GM21367 (cell line): ENCODE measurements at regions not wholly inside any gene's neighbourhood (a gene's known extent, or its start where the extent isn't known, plus 50 kb on each side); places are given as distances from the start of the nearest gene placed in this dataset.

ENCODE experiments used
- ATAC-seq: cut with Tn5 transposase; IDR thresholded peaks from one replicate; pipeline ENCODE4 v1.9.1; 2021; ENCODE audit not compliant: unreplicated experiment

DNA sequence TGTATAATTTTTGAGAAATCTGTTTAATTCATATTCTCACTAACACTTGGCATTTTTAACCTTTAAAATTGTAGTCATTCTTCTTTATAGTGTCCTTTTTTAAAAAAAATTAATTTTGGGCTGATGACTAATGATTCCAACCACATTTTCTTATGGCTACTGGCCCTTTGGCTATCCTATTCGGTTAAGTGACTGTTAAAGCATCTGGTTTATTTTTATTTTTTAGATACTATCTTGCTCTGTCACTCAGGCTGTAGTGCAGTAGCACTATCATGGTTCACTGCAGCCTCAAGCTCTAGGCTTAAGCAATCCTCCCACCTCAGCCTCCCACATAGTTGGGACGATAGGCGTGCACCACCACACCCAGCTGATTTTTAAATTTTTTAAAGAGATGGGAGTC is 723.2 kb upstream of the CXADR start:
- ATAC-seq, result no peak

DNA sequence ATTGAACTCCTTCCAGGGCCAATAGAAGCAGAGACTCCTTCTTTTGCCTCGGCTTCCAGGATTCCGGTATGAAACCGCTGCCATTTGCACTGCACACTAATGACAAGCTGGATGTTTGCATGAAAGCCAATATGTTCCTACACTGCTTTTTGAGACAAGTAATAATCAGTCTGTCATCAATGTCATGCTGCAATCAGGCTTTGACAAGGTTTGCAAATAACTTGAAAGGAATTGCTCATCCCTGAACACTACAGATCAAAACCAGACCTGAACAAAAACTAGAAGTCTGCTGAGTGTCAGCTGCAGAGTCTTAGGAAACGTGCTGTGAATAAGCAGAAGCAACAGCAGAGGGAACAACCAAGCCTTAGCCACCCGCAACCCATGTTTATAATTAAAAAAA is 720.7 kb upstream of the CXADR start:
- no peak for ATAC-seq

DNA sequence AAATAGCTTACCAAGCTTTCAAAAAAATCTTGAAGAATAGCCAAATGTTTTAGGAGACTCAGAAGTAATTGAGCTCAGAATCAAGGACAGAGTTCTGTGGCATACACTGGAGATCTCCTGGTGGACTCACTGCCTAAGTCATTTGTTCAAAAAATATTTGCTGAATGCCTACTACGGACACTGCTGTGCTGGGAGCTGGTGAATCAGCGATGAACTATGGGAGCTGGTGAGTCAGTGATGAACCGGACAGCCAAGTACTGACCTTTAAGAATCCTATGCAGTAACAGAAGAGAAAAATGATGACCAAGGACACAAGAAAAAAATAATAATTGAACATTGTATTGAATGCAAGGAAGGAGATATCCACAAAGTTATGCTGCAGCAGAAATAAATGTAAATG is 717.9 kb upstream of the CXADR start:
- no peak for ATAC-seq

- ATAC-seq, result no peak
Observed at GRCh38 chr21:16796776-16797175, 716.1 kb upstream of the CXADR start.

- ATAC-seq, result no peak
Observed at GRCh38 chr21:16797540-16797939, 715.3 kb upstream of the CXADR start.

DNA sequence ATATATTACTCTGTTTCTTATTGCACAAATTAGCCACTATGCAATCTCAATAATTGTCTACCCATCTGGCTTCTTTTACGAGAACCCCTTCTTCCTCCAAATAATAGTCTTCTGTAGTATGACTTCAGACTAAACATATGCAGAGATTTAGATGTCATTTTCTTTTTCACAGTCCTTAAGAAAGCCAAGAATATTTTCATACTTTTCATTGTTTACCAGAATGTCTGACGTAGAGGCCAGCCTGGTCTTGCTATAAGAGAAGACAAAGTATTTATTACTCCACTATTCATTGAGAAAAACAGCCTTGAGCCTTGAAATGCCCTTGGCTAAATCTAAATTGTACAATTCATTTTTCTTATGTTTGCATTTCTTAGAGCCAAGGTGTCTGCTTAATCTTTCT is 714.9 kb upstream of the CXADR start:
- no peak for ATAC-seq

DNA sequence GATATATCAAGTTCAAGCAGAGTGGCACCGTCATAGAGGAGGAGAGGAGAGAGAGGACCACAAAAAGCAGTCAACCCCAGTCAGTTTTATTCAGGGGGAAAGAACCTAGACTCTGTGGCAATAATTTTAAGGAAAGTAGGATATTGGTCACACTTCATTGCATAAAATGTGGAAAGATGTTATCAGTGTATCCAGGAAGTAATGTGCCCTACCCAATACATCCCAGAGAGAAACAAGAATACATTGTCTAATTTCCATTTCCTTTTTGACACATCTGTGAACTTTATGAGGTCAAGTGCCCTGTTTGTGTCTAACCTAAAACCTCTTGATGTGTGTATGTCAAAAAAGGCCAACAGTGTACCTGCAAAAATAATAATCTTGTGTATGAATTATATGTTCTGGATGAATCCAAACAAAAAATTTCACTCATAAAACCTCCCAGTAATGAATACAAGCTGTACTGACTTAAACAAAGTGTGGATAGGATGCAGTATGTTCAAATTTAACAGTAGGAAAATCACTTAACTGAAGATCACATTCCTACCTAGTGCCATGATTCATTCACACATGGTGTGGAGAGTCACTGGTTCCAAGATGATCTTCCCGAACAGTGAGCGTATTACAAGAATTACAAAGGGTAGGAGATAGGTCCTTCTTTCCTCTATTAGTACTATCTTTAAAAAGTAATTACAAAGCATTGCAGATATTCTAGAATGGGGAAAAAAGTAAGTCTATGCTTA is 712.1 kb upstream of the CXADR start:
- no peak for ATAC-seq

DNA sequence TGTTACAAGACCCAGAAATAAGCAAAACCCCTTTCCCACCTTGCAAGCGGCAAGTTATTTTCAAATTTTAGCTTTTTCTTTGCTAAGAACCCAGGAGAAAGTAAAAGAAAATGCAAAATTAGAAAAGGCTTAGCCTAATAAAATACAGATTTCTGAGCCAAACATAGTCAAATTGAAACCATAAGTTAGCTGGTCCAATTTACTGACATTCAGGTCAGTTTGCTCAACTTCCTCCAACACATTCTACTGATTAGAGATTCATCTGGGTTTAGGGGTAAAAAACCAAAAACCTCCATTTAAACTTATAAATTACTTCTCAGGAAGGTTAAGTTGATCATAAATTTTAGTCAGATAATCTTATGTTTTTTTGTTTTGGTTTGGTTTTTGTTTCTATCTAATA is 701.8 kb upstream of the CXADR start:
- ATAC-seq, result no peak

DNA sequence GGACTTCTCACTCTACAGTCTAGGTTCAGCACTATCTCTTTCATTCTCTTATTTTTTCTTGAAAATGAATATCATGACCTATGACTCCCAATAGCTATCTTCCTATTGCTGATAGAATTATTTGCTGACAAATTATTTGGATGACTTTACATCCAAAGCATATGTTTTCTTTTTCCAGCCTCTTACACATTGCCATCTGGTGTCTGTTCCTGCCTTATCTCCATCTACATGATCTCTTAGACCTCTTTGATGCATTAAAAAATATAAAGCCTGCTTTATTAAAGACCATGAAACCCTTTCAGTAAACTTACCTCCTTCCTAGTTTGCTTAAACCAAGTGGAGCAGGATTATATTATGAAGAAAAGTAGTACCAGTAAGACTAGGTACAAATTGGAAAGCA is 700.9 kb upstream of the CXADR start:
- ATAC-seq, result no peak

DNA sequence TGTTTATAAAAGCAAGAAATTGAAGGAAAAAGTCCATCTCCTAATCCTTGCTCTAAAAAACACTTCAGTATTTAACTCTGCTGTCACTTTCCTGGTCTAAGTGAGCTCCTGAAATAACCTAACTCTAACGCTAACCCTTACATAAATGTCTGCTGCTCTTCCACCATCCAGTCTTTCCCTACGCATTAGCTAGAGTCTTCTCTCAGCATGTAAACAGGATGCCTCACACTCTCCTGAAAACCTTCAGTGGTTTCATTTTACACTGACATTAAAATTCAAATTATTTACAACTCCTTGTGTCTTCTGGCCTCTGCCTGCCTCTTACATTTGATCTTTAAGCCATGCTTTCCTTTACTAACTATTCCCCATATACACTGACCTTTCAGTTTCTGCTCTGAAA is 697.6 kb upstream of the CXADR start:
- no peak for ATAC-seq

- no peak for ATAC-seq
Observed at GRCh38 chr21:16821588-16821987, 691.3 kb upstream of the CXADR start.

DNA sequence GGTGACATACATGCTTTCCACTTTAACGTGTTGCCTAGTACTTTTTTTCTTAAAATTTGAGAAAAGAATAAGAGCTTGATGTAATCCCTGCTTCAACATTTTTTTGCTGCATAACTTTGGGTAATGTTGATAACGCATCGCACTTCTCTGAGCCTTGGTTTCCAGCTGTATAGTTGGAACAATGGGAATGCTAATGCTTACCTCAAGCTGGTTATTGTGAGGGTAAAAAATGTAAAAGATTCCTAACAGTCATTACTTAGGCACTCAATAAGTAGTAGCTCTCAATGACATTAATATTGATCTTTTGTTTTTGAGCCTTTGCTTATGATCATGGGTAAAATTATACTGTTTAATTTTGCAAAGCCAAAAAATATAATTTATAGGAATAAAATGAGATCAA is 683.3 kb upstream of the CXADR start:
- no peak for ATAC-seq

DNA sequence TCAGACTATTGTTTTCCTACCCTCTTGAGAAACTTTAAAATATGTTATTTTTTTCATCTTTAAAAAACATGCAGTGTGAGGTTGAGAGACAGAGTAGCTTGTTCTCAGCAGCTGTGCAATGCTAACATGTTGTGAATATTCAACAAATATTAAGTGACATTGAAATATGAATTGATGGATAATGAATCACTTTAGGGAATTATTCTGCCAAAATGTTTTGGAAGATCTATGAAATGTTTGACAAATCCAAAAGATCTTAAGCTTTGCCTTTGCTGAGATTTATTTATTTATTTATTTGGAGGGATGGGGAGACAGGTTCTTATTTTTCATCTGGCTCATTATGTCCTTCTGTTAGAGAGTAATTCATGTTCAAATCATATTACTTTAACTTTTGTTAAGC is 680.1 kb upstream of the CXADR start:
- no peak for ATAC-seq

- ATAC-seq, result no peak
Observed at GRCh38 chr21:16834791-16835190, 678.1 kb upstream of the CXADR start.

GRCh38 chr21:16837321-16837720 is 675.5 kb upstream of the CXADR start:
- ATAC-seq, result no peak

DNA sequence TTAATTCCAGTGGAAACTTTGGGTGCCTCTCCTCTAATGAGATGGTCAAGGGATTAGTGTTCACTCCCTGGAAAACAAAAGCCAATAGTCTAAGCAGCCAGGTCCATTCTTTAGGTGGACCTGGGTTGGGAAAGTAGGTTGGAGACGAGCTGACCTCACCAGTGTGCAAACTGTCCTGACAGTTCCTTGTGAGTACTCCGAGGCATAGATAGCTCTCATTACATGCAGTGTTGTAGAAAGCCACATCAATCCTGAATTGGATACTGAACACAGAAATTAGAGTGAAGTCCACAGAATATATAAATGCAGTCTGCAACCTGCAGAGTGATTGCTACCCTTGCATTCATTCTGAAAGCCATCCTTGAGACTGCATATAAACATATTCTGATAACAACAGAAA is 675.1 kb upstream of the CXADR start:
- no peak for ATAC-seq

GRCh38 chr21:16838331-16838730 is 674.5 kb upstream of the CXADR start:
- ATAC-seq, result no peak

GRCh38 chr21:16840538-16840937 is 672.3 kb upstream of the CXADR start:
- no peak for ATAC-seq

- no peak for ATAC-seq
Observed at GRCh38 chr21:16841975-16842695, 670.7 kb upstream of the CXADR start.

- ATAC-seq, result no peak
Observed at GRCh38 chr21:16842696-16843035, 670.2 kb upstream of the CXADR start.

DNA sequence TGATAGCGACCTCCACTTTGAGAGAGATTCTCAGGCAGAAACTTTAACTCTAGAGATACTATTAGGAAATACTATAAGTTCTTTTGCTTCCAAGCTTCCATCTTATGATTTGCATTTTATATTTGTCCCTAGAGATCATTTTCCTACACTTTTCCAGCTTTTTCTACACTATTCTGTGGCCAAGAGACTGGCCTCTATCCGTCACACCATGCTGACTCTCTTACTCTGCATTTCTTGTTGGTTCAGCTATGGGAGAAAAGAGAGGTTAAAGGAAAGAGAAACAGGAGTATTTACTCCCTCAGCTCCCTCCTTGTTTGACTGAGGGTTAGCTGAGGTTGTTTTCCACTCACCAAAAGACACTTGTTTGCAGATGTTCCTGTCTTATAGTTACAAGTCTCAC is 665.6 kb upstream of the CXADR start:
- no peak for ATAC-seq

DNA sequence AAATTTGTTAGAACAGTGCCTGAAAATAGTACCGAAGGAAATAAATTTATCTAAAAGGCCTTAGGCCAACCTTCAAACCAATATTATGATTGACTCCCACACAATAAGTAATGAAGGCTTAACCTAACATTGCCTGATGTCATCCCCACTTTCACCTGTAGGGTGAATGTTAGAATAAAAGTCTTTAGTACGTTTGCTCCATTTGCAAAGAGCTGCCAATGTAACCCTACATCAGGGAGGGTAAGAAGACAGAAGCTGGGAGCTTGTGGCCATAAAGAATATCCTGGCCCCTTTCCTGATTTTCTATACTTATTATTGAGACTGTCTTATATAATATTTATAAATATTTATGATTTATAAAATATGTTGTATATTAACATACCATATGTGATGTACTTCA is 661.8 kb upstream of the CXADR start:
- no peak for ATAC-seq

GRCh38 chr21:16855164-16855667 is 657.6 kb upstream of the CXADR start:
- ATAC-seq, result no peak
